WTC11 (cell line): ENCODE measurements at regions not wholly inside any gene's neighbourhood (a gene's known extent, or its start where the extent isn't known, plus 50 kb on each side); places are given as distances from the start of the nearest gene placed in this dataset.

Source experiments
- ATAC-seq: fragments of 200-7000 bp; cut with Tn5 transposase; 2 replicates; pipeline ENCODE4 v1.10.0; 2021; ENCODE audit warnings: mild to moderate bottlenecking, moderate library complexity
- CTCF ChIA-PET: fragments of 300-600 bp; sonication (Branson Sonifier 250); formaldehyde crosslinking; loops from one replicate; lab custom pipeline; 2021; ENCODE audit warnings: antibody characterized with exemption; lab: Charles Lee
- POLR2A ChIA-PET: fragments of 350-600 bp; sonication (Branson Sonifier 250); formaldehyde crosslinking; loops from one replicate; lab custom pipeline; 2021; ENCODE audit warnings: antibody characterized with exemption; lab: Charles Lee
- DNase-seq: peaks from one replicate; pipeline ENCODE4 v3.0.0; 2021; ENCODE audit warnings: low spot score
- H3K27ac Mint-ChIP-seq: 2 replicates; pipeline ENCODE4 v1.8.0; 2021; ENCODE audit warnings: mixed read lengths
- H3K27me3 Mint-ChIP-seq: 2 replicates; pipeline ENCODE4 v1.8.0; 2021; ENCODE audit warnings: low read depth, mild to moderate bottlenecking, moderate library complexity, mixed read lengths
- H3K36me3 Mint-ChIP-seq: 2 replicates; pipeline ENCODE4 v1.8.0; 2021; ENCODE audit warnings: mixed read lengths
- H3K4me1 Mint-ChIP-seq: 2 replicates; pipeline ENCODE4 v1.8.0; 2022; ENCODE audit warnings: mixed read lengths
- H3K4me3 Mint-ChIP-seq: 2 replicates; pipeline ENCODE4 v1.8.0; 2021; ENCODE audit warnings: mild to moderate bottlenecking, moderate library complexity, mixed read lengths
- H3K9me3 Mint-ChIP-seq: 2 replicates; pipeline ENCODE4 v1.8.0; 2021; ENCODE audit warnings: mixed read lengths
- ELF4 ChIP-seq: sonication (generic); formaldehyde crosslinking; IDR thresholded peaks from 2 replicates; pipeline ENCODE4 v1.8.1; 2022; ENCODE audit warnings: low read depth, mild to moderate bottlenecking, moderate library complexity, missing genetic modification reagents
- FOXP1 ChIP-seq: sonication (generic); formaldehyde crosslinking; IDR thresholded peaks from 2 replicates; pipeline ENCODE4 v1.8.0; 2022; ENCODE audit warnings: missing genetic modification reagents, mild to moderate bottlenecking, moderate library complexity, borderline replicate concordance
- JAZF1 ChIP-seq: fragments of 250-450 bp; sonication (Bioruptor Pico); IDR thresholded peaks from 2 replicates; pipeline ENCODE4 v1.9.0; 2021; ENCODE audit warnings: moderate library complexity, mild to moderate bottlenecking, inconsistent platforms
- MYBL2 ChIP-seq: sonication (generic); formaldehyde crosslinking; IDR thresholded peaks from 2 replicates; pipeline ENCODE4 v1.8.1; 2023; ENCODE audit warnings: mild to moderate bottlenecking, moderate library complexity, missing genetic modification reagents
- NFATC4 ChIP-seq: fragments of 250-450 bp; sonication (Bioruptor Pico); IDR thresholded peaks from 2 replicates; pipeline ENCODE4 v1.9.0; 2021; ENCODE audit warnings: mild to moderate bottlenecking
- RORB ChIP-seq: fragments of 250-450 bp; sonication (Bioruptor Pico); IDR thresholded peaks from 2 replicates; pipeline ENCODE4 v1.9.0; 2021; ENCODE audit warnings: mild to moderate bottlenecking
- SMAD4 ChIP-seq: sonication (generic); formaldehyde crosslinking; IDR thresholded peaks from 2 replicates; pipeline ENCODE4 v1.8.0; 2022; ENCODE audit warnings: mild to moderate bottlenecking, missing genetic modification reagents
- TCF7 ChIP-seq: sonication (generic); formaldehyde crosslinking; IDR thresholded peaks from 2 replicates; pipeline ENCODE4 v1.8.0; 2022; ENCODE audit warnings: mild to moderate bottlenecking, low read depth, missing genetic modification reagents, moderate library complexity
- ZBTB21 ChIP-seq: sonication (generic); formaldehyde crosslinking; IDR thresholded peaks from 2 replicates; pipeline ENCODE4 v1.8.1; 2023; ENCODE audit warnings: mild to moderate bottlenecking, missing genetic modification reagents, borderline replicate concordance
- ZNF138 ChIP-seq: sonication (generic); formaldehyde crosslinking; conservative IDR thresholded peaks from 2 replicates; pipeline ENCODE4 v1.8.1; 2022; ENCODE audit warnings: mild to moderate bottlenecking, moderate library complexity, missing genetic modification reagents
- ZNF396 ChIP-seq: fragments of 250-450 bp; sonication (Bioruptor Pico); IDR thresholded peaks from 2 replicates; pipeline ENCODE4 v1.8.0; 2021; ENCODE audit warnings: mild to moderate bottlenecking, moderate library complexity, borderline replicate concordance
- ZNF416 ChIP-seq: fragments of 250-450 bp; sonication (Bioruptor Pico); IDR thresholded peaks from 2 replicates; pipeline ENCODE4 v1.9.0; 2021; ENCODE audit warnings: mild to moderate bottlenecking, inconsistent platforms
- ZNF671 ChIP-seq: fragments of 250-450 bp; sonication (Bioruptor Pico); IDR thresholded peaks from 2 replicates; pipeline ENCODE4 v1.8.0; 2021; ENCODE audit warnings: mild to moderate bottlenecking
- TF ChIP-seq, protein P1 (sequence below): fragments of 250-450 bp; sonication (Bioruptor Pico); IDR thresholded peaks from 2 replicates; pipeline ENCODE4 v1.9.0; 2021; ENCODE audit warnings: moderate library complexity, mild to moderate bottlenecking, inconsistent platforms, borderline replicate concordance
- TF ChIP-seq, protein P2 (sequence below): sonication (generic); formaldehyde crosslinking; IDR thresholded peaks from 2 replicates; pipeline ENCODE4 v1.8.0; 2022; ENCODE audit warnings: mild to moderate bottlenecking, missing genetic modification reagents
- TF ChIP-seq, protein P3 (sequence below): sonication (generic); formaldehyde crosslinking; IDR thresholded peaks from 2 replicates; pipeline ENCODE4 v1.8.0; 2023; ENCODE audit warnings: mild to moderate bottlenecking, missing genetic modification reagents
- TF ChIP-seq, protein P4 (sequence below): sonication (generic); formaldehyde crosslinking; IDR thresholded peaks from 2 replicates; pipeline ENCODE4 v1.8.0; 2022; ENCODE audit warnings: missing genetic modification reagents
- TF ChIP-seq, protein P5 (sequence below): sonication (generic); formaldehyde crosslinking; IDR thresholded peaks from 2 replicates; pipeline ENCODE4 v1.8.1; 2022; ENCODE audit warnings: missing genetic modification reagents, borderline replicate concordance
- TF ChIP-seq, protein P6 (sequence below): sonication (generic); formaldehyde crosslinking; IDR thresholded peaks from 2 replicates; pipeline ENCODE4 v1.8.0; 2022; ENCODE audit warnings: mild to moderate bottlenecking, missing genetic modification reagents
- TF ChIP-seq, protein P7 (sequence below): sonication (generic); formaldehyde crosslinking; IDR thresholded peaks from 2 replicates; pipeline ENCODE4 v1.8.1; 2022; ENCODE audit warnings: low read depth, mild to moderate bottlenecking, moderate library complexity, missing genetic modification reagents, borderline replicate concordance

DNA sequence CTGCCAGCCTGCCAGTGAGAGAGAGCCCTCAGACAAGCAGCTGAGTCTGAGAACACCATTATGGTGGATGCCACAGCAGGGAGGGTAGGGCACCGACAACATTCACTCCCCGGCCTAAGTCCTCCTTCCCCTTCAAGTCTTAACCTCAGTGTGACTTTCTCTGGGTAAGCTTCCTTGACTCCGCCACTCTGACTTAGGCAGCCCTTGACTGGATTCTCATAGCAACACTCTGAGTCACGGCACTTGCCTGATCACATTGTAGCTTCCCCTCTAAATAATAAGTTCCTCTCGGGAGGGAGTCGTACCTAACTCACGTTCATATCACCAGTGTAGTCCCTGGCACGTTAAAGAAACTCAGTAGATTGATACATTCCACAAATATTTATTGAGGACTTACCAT is 180.5 kb downstream of the FOXB1 start:
- CTCF ChIA-PET = no interaction called here
- TF ChIP-seq RORB (CRISPR knock-in tag) = no peak
- TF ChIP-seq, protein P1, sequence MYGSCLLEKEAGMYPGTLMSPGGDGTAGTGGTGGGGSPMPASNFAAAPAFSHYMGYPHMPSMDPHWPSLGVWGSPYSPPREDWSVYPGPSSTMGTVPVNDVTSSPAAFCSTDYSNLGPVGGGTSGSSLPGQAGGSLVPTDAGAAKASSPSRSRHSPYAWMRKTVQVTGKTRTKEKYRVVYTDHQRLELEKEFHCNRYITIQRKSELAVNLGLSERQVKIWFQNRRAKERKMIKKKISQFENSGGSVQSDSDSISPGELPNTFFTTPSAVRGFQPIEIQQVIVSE (CRISPR knock-in tag) = no peak
- no peak for TF ChIP-seq TCF7
- no peak for TF ChIP-seq ZNF138 (CRISPR knock-in tag)
- no peak for TF ChIP-seq ZNF416
- no peak for TF ChIP-seq SMAD4 (CRISPR knock-in tag)
- TF ChIP-seq, protein P2, sequence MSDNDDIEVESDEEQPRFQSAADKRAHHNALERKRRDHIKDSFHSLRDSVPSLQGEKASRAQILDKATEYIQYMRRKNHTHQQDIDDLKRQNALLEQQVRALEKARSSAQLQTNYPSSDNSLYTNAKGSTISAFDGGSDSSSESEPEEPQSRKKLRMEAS (CRISPR knock-in tag) = no peak
- TF ChIP-seq ZNF396 = no peak
- TF ChIP-seq, protein P3, sequence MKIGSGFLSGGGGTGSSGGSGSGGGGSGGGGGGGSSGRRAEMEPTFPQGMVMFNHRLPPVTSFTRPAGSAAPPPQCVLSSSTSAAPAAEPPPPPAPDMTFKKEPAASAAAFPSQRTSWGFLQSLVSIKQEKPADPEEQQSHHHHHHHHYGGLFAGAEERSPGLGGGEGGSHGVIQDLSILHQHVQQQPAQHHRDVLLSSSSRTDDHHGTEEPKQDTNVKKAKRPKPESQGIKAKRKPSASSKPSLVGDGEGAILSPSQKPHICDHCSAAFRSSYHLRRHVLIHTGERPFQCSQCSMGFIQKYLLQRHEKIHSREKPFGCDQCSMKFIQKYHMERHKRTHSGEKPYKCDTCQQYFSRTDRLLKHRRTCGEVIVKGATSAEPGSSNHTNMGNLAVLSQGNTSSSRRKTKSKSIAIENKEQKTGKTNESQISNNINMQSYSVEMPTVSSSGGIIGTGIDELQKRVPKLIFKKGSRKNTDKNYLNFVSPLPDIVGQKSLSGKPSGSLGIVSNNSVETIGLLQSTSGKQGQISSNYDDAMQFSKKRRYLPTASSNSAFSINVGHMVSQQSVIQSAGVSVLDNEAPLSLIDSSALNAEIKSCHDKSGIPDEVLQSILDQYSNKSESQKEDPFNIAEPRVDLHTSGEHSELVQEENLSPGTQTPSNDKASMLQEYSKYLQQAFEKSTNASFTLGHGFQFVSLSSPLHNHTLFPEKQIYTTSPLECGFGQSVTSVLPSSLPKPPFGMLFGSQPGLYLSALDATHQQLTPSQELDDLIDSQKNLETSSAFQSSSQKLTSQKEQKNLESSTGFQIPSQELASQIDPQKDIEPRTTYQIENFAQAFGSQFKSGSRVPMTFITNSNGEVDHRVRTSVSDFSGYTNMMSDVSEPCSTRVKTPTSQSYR = no peak
- no peak for TF ChIP-seq ZBTB21
- no peak for TF ChIP-seq ELF4 (CRISPR knock-in tag)
- TF ChIP-seq JAZF1 (CRISPR knock-in tag) = no peak
- TF ChIP-seq NFATC4 (CRISPR knock-in tag) = no peak
- TF ChIP-seq ZNF671 (CRISPR knock-in tag) = no peak
- TF ChIP-seq MYBL2 (CRISPR knock-in tag) = no peak
- Mint-ChIP-seq H3K9me3 (peaks cover 15% of the 10 kb centered on the region), H3K27me3 (no peaks in the 10 kb centered on the region), H3K4me3 (no peak overlapping the region), H3K4me1 (peaks cover 5% of the 10 kb centered on the region), H3K36me3 (no peaks in the 10 kb centered on the region), H3K27ac (no peak overlapping the region)
- ATAC-seq (no peak), DNase-seq (no peak)
- POLR2A ChIA-PET = interaction anchor here (0.5 kb wide), 1 partner anchor 189 kb away, joined by 3 read pairs; no protein-coding TSS in a partner anchor

DNA sequence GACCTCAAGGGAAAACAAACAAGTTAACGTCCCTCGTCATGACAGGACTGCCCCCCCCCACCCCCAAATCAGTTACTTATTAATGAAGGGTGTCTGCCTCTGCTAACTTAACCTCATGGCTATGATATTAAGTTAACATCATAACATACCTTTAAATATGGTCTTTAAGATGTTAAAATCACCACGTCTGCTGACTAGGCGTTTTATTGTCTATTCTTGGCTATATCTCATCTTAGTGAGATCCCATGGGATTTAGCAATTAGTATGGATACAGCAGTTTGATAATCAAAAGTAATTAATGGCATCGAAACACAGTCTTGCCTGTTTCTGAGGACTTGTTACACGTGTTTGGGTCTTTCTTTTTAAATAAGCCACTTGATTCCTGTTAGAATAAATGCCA is 186.9 kb downstream of the FOXB1 start:
- Mint-ChIP-seq H3K36me3 (no peaks in the 10 kb centered on the region; the same call in 1 of the 2 replicates), H3K9me3 (peaks cover 15% of the 10 kb centered on the region), H3K4me1 (peaks cover 9% of the 10 kb centered on the region), H3K4me3 (no peak overlapping the region), H3K27ac (no peak overlapping the region), H3K27me3 (no peaks in the 10 kb centered on the region; the same call in 1 of the 2 replicates)
- CTCF ChIA-PET = no interaction called here
- no peak for ATAC-seq
- POLR2A ChIA-PET = no interaction called here
- DNase-seq = no peak
- TF ChIP-seq, protein P3 = no peak
- TF ChIP-seq, protein P4, sequence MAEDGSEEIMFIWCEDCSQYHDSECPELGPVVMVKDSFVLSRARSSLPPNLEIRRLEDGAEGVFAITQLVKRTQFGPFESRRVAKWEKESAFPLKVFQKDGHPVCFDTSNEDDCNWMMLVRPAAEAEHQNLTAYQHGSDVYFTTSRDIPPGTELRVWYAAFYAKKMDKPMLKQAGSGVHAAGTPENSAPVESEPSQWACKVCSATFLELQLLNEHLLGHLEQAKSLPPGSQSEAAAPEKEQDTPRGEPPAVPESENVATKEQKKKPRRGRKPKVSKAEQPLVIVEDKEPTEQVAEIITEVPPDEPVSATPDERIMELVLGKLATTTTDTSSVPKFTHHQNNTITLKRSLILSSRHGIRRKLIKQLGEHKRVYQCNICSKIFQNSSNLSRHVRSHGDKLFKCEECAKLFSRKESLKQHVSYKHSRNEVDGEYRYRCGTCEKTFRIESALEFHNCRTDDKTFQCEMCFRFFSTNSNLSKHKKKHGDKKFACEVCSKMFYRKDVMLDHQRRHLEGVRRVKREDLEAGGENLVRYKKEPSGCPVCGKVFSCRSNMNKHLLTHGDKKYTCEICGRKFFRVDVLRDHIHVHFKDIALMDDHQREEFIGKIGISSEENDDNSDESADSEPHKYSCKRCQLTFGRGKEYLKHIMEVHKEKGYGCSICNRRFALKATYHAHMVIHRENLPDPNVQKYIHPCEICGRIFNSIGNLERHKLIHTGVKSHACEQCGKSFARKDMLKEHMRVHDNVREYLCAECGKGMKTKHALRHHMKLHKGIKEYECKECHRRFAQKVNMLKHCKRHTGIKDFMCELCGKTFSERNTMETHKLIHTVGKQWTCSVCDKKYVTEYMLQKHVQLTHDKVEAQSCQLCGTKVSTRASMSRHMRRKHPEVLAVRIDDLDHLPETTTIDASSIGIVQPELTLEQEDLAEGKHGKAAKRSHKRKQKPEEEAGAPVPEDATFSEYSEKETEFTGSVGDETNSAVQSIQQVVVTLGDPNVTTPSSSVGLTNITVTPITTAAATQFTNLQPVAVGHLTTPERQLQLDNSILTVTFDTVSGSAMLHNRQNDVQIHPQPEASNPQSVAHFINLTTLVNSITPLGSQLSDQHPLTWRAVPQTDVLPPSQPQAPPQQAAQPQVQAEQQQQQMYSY (CRISPR knock-in tag) = no peak
- TF ChIP-seq TCF7 (no peak), MYBL2 (CRISPR knock-in tag) (no peak), ELF4 (CRISPR knock-in tag) (no peak), ZNF396 (no peak), FOXP1 (CRISPR knock-in tag) (no peak)
- TF ChIP-seq, protein P5, sequence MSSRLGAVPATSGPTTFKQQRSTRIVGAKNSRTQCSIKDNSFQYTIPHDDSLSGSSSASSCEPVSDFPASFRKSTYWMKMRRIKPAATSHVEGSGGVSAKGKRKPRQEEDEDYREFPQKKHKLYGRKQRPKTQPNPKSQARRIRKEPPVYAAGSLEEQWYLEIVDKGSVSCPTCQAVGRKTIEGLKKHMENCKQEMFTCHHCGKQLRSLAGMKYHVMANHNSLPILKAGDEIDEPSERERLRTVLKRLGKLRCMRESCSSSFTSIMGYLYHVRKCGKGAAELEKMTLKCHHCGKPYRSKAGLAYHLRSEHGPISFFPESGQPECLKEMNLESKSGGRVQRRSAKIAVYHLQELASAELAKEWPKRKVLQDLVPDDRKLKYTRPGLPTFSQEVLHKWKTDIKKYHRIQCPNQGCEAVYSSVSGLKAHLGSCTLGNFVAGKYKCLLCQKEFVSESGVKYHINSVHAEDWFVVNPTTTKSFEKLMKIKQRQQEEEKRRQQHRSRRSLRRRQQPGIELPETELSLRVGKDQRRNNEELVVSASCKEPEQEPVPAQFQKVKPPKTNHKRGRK = no peak
- TF ChIP-seq, protein P6, sequence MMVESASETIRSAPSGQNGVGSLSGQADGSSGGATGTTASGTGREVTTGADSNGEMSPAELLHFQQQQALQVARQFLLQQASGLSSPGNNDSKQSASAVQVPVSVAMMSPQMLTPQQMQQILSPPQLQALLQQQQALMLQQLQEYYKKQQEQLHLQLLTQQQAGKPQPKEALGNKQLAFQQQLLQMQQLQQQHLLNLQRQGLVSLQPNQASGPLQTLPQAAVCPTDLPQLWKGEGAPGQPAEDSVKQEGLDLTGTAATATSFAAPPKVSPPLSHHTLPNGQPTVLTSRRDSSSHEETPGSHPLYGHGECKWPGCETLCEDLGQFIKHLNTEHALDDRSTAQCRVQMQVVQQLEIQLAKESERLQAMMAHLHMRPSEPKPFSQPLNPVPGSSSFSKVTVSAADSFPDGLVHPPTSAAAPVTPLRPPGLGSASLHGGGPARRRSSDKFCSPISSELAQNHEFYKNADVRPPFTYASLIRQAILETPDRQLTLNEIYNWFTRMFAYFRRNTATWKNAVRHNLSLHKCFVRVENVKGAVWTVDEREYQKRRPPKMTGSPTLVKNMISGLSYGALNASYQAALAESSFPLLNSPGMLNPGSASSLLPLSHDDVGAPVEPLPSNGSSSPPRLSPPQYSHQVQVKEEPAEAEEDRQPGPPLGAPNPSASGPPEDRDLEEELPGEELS = no peak
- TF ChIP-seq, protein P7, sequence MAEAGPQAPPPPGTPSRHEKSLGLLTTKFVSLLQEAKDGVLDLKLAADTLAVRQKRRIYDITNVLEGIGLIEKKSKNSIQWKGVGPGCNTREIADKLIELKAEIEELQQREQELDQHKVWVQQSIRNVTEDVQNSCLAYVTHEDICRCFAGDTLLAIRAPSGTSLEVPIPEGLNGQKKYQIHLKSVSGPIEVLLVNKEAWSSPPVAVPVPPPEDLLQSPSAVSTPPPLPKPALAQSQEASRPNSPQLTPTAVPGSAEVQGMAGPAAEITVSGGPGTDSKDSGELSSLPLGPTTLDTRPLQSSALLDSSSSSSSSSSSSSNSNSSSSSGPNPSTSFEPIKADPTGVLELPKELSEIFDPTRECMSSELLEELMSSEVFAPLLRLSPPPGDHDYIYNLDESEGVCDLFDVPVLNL = no peak
